GM19238 (cell line): ENCODE measurements at regions not wholly inside any gene's neighbourhood (a gene's known extent, or its start where the extent isn't known, plus 50 kb on each side); places are given as distances from the start of the nearest gene placed in this dataset.
"Not testable (repeated sequence)": the region's sequence is repeated elsewhere in the genome, so short reads cannot be mapped to it uniquely, and the experiment has no call there.

Experiments
- DNase-seq: peaks from one replicate; pipeline ENCODE4 v3.0.0; 2011; ENCODE audit warnings: low spot score; ENCODE audit not compliant: insufficient read length

DNA sequence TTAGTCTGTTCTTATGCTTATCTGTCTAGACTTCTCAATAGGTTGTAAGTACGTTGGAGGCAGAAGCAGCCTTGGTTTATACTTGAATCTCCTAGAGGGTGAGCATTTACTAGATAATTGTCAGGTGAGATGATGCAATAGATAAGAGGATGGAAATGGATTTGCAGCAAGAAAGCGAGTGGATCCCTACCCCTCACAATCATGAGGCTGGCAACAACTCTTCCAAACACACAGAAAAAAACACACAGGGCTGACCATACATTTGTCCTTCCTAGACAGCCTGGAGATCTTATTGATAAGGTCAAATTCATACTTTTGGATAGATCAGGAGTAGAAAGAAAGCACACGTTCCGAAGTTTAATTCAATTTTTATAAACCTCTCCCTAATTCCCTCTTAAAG, 481.4 kb upstream of the CAMK1G start:
- DNase-seq: no peak

DNA sequence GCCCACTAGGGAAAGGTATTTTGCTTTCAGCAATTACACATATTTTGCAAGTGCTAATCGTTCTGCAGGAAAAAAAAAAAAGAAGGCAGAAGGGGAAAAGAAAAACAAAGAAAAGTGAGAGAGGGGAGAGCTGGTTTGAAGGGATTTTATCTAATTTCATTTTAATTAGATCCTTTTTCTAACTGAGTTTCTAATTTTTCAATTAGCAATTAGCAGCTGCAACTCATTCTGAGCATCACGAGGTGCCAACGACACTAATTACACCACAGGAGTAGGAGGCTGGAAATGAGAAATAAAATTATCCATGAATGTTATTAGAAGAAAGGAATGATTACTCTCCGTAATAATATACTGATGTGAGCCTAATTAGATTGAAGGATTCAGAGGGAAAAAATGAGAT, 481.0 kb upstream of the CAMK1G start:
- DNase-seq: no peak

- DNase-seq: no peak
Observed at GRCh38 chr1:209103092-209103491, 480.4 kb upstream of the CAMK1G start.

- DNase-seq: no peak
Observed at GRCh38 chr1:209104646-209105045, 478.9 kb upstream of the CAMK1G start.

DNA sequence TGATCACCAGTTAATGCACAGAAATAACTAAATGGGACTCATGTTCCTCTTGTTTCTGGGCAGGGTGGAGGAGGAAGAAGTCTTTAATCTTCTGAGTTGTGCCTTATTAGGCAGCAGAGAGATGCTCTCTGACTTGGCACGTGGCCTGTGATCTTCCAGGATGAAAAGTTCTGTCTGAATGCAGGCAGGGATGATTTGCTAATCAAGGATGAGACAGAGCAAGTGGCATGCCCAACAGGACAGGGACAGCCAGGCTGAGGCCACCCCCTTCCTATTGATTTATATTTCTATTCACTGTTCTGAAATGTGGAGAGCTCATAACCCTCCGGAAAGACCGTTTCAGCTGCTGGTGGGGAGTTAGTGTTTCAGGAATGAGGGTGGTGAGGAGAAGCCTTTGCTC, 477.8 kb upstream of the CAMK1G start:
- DNase-seq: no peak

DNA sequence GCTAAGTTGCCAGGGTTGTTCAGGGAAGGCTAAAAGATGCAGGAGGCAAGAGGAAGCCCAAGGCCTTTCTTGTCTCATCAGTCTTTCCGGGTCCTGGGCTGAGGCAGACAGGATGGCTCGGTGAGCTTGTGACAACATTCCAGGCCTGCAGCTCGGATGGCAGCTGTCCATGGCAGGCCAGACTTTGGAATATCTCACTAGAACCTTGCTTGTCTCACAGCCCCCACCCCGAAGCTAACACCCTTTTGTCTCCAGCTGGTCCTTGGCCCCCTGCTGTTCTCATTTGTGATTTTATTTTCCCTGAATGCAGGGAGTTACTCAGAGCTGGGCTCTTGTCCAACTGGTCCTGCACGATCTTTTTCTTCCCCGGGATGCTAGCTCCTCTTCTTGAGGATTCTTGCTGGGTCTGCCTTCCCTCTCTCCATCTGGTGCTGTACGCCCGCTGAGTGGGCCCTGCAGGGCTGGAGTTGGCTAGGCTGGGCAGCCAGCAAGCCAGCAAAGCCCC, 477.2 kb upstream of the CAMK1G start:
- DNase-seq: no peak

DNA sequence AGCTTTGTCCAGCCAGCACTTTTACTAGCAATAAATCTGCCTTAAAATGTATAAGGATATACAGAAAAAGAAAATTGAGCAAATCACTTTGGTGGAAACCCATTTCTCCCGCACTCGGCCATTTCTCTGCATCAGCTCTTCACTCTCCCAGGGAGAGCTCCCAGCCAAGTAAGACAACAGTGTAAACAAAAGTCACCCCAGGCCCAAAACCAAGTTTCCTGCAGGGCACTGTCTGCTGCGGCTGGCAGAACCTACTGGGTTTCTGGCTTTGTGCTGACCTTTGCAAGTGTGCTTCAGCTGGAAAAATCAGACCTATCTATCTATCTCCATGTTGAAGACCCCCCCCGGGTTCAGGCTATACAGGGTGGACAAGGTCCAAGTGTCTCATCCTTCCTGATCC, 476.7 kb upstream of the CAMK1G start:
- no peak for DNase-seq

DNA sequence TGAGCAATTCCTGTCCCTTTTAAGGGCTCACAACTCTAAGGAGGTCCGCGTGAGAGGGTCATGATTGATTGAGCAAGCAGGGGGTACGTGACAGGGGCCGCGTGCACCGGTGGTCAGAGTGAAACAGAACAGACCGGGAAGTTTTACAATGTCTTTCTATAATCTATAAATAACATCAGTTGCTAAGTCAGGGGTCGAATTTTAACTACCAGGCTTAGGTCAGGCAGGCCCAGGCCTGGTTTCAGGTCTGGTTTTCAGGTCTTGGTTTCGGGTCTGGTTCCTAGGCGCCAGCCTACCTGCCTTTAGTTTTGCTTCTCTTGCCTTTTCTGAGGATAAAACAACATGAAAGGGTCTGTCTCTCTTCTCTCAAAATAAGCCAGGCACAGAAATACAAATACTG, 476.0 kb upstream of the CAMK1G start:
- DNase-seq: no peak

- DNase-seq: no peak
Observed at GRCh38 chr1:209109001-209109785, 474.3 kb upstream of the CAMK1G start.

GRCh38 chr1:209113521-209113920, 470.0 kb upstream of the CAMK1G start:
- no peak for DNase-seq

DNA sequence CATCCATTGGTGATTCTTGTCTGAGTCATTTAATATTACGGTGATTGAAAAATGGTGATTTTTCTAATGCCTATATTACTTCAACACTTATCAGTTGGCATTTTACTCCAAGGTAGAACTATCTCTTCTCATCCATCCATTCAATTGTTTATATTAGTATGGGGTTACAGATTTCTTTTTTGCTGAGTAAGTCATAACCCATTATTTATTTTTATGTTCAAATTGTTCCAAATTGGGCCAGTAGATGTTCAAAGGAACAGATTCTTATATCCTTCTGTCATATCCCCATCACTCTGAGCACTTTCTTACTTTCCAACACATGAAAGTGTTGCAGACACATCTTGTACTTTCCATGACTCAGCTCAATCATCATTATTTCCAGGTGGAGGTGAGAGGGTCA, 466.8 kb upstream of the CAMK1G start:
- DNase-seq: no peak

DNA sequence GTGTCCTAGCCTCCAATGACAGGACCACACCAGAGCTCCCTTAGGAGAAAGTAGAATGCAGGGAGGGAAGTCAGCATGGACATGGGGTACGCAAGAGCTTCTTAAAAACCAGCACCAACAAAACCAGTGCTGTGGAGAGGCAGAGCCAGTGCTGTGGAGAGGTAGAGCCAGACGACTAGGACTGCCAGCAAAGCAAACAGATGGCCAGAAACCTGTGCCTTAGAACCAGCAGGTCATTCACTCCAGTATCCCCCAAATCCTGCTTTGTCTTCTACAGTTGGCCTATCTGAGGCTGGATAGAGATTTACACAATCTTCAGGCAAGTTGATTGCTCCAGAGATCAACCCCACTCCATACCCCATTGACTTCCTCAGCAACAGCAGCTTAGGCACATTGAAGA, 459.9 kb upstream of the CAMK1G start:
- DNase-seq: no peak

DNA sequence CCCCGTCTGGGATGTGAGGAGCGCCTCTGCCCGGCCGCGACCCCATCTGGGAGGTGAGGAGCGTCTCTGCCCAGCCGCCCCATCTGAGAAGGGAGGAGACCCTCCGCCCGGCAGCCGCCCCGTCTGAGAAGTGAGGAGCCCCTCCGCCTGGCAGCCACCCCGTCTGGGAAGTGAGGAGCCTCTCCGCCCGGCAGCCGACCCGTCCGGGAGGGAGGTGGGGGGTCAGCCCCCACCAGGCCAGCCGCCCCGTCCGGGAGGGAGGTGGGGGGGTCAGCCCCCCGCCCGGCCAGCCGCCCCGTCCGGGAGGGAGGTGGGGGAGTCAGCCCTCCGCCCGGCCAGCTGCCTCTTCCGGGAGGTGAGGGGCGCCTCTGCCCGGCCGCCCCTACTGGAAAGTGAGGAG, 454.4 kb upstream of the CAMK1G start:
- DNase-seq: not testable (repeated sequence)

DNA sequence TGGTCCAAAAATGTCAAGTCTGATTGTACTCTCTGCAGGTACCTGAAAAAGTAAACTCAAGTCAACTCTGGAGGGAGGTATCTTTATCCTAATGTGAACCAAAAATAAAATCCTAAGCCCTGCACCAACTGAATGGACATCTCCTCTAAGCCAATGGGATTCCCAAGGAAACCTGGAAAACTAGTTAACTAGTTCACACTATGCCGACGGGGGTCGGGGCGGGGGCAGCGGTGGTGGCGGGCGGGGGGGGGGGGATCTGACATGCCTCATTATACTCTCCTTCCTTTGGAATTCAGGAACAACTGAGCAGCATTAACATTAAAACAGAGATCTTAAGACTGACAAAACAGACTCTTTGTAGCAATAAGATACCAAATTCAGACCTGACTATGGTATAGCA, 452.6 kb upstream of the CAMK1G start:
- no peak for DNase-seq

DNA sequence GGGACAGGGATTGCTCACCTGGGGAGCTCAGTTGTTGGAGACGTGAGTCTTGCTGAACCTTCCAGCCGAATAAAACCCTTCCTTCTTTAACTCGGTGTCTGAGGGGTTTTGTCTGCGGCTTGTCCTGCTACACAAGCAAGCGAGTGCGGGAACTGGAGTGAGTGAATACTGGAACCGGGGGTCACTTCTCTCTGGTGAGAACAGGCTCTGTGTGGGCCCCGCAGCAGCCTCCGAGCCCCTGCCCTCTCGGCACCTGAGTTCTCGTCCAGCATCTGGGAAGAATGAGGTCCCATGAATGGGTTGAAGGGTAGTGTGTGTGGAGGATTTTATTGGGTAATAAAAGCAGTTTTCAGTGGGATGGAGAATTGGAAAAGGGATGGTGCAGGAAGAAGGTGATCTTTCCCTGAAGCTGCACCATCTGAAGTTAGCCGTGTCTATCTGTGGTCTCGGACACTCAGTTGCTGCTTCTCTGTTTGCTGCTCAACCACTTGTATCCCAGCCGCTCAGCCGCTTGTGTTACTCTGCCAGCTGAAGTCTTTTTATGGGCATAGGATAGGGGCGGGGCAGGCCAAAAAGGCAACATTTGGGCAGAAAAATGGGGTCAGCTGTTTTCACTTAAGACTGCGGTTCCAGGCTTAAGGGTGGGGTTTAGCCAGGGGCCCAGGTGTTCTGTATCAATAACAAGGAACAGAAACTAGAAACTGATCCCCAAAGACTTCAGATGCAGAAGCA, 450.6 kb upstream of the CAMK1G start:
- DNase-seq: no peak

DNA sequence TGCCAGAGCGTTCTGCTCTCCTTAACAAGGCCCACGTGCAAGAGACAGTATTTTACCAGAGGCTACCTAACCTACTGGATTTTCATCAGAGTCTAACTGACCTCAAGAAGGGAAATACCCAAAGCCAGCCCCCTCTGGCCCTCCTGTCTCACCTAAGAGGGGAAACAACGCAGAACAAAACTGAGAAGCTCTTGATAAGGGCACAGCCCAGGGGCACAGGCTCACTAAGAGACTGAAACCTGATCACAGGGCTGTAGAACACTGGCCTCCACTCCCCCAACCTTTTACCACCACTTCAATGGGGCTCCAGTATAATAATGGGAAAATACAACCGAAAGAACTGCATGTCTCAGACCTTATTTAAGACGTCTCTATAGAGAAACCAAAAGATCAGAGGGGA, 449.5 kb upstream of the CAMK1G start:
- DNase-seq: no peak

GRCh38 chr1:209143916-209144315, 439.6 kb upstream of the CAMK1G start:
- no peak for DNase-seq

DNA sequence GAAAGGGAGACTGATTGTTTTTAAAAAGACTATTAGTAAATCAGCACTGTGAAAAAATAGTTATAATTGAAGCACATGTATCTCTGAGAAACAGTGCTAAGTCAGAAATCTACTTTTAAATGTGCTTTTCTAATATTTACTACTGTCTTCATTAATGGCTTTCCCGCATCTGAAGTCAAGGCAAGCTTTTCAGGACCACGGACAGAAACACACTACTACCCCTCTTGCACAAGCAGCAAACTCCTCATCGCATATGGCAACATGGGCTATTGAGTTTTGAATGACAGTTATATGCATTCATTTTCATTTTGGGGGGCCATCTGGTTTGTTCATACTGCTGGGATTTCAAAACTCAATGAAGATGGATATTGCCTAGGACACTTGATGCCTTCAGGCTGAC, 433.4 kb upstream of the CAMK1G start:
- DNase-seq: no peak

DNA sequence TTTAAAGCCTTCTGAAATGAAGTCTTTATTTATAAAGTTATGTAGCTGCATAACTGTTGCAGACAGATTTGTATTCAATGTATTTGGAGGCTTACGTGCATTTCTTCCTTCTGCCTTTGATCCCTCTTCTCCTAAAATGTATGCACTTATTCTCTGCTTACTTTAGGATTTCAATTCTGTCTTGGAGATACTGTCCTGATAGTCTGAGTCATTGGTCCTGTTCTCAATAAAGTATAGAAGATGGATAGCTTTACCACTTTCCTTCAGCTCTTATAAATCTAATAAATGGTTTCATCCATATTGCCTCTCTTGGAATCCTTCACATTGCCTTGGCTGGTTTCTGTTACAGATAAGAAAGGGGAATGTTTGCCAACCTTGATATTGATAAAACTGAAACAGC, 430.1 kb upstream of the CAMK1G start:
- DNase-seq: no peak

- no peak for DNase-seq
Observed at GRCh38 chr1:209154912-209155311, 428.6 kb upstream of the CAMK1G start.

GRCh38 chr1:209155546-209155945, 428.0 kb upstream of the CAMK1G start:
- DNase-seq: no peak

GRCh38 chr1:209156991-209157390, 426.5 kb upstream of the CAMK1G start:
- no peak for DNase-seq
